ENCODE measurements at regions not wholly inside any gene's neighbourhood (a gene's known extent, or its start where the extent isn't known, plus 50 kb on each side); places are given as distances from the start of the nearest gene placed in this dataset.

DNA sequence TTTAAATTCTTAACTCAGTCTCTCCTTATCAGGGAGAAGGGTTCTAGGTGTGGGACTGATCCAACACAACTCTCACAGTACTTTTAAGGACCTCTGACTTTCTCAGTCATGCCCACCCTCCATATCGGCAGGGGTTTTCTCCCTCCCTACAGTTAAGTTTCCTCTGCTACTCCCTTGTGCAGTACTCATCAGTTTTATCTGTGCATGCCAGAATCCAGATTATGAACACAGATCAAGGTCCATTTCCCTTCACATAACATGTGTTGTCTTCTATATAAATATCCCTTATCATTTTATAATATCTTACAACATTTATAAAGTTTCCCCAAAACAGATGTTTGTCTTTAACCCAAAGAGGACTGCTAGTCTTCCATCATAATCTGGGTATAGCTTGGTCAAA lies 986.5 kb upstream of the ARRDC3 start (continued):
- TF ChIP-seq, protein P1, sequence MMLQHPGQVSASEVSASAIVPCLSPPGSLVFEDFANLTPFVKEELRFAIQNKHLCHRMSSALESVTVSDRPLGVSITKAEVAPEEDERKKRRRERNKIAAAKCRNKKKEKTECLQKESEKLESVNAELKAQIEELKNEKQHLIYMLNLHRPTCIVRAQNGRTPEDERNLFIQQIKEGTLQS (CRISPR knock-in tag; conservative IDR thresholded peaks at IDR 0.05), result no peak
- TF ChIP-seq, protein P2, sequence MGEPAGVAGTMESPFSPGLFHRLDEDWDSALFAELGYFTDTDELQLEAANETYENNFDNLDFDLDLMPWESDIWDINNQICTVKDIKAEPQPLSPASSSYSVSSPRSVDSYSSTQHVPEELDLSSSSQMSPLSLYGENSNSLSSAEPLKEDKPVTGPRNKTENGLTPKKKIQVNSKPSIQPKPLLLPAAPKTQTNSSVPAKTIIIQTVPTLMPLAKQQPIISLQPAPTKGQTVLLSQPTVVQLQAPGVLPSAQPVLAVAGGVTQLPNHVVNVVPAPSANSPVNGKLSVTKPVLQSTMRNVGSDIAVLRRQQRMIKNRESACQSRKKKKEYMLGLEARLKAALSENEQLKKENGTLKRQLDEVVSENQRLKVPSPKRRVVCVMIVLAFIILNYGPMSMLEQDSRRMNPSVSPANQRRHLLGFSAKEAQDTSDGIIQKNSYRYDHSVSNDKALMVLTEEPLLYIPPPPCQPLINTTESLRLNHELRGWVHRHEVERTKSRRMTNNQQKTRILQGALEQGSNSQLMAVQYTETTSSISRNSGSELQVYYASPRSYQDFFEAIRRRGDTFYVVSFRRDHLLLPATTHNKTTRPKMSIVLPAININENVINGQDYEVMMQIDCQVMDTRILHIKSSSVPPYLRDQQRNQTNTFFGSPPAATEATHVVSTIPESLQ (CRISPR knock-in tag; IDR thresholded peaks at IDR 0.05), result no peak
- no peak for TF ChIP-seq FOXK1 (CRISPR knock-in tag; IDR thresholded peaks at IDR 0.05)
- TF ChIP-seq, protein P3, sequence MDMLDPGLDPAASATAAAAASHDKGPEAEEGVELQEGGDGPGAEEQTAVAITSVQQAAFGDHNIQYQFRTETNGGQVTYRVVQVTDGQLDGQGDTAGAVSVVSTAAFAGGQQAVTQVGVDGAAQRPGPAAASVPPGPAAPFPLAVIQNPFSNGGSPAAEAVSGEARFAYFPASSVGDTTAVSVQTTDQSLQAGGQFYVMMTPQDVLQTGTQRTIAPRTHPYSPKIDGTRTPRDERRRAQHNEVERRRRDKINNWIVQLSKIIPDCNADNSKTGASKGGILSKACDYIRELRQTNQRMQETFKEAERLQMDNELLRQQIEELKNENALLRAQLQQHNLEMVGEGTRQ (CRISPR knock-in tag; IDR thresholded peaks at IDR 0.05), result no peak
- TF ChIP-seq, protein P4, sequence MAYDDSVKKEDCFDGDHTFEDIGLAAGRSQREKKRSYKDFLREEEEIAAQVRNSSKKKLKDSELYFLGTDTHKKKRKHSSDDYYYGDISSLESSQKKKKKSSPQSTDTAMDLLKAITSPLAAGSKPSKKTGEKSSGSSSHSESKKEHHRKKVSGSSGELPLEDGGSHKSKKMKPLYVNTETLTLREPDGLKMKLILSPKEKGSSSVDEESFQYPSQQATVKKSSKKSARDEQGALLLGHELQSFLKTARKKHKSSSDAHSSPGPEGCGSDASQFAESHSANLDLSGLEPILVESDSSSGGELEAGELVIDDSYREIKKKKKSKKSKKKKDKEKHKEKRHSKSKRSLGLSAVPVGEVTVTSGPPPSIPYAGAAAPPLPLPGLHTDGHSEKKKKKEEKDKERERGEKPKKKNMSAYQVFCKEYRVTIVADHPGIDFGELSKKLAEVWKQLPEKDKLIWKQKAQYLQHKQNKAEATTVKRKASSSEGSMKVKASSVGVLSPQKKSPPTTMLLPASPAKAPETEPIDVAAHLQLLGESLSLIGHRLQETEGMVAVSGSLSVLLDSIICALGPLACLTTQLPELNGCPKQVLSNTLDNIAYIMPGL (CRISPR knock-in tag; IDR thresholded peaks at IDR 0.05), result no peak
- TF ChIP-seq ELF4 (CRISPR knock-in tag; IDR thresholded peaks at IDR 0.05; ENCODE audit: low read depth), result no peak
- TF ChIP-seq, protein P5, sequence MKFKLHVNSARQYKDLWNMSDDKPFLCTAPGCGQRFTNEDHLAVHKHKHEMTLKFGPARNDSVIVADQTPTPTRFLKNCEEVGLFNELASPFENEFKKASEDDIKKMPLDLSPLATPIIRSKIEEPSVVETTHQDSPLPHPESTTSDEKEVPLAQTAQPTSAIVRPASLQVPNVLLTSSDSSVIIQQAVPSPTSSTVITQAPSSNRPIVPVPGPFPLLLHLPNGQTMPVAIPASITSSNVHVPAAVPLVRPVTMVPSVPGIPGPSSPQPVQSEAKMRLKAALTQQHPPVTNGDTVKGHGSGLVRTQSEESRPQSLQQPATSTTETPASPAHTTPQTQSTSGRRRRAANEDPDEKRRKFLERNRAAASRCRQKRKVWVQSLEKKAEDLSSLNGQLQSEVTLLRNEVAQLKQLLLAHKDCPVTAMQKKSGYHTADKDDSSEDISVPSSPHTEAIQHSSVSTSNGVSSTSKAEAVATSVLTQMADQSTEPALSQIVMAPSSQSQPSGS (CRISPR knock-in tag; IDR thresholded peaks at IDR 0.05; ENCODE audit: borderline replicate concordance, low read depth), result no peak

DNA sequence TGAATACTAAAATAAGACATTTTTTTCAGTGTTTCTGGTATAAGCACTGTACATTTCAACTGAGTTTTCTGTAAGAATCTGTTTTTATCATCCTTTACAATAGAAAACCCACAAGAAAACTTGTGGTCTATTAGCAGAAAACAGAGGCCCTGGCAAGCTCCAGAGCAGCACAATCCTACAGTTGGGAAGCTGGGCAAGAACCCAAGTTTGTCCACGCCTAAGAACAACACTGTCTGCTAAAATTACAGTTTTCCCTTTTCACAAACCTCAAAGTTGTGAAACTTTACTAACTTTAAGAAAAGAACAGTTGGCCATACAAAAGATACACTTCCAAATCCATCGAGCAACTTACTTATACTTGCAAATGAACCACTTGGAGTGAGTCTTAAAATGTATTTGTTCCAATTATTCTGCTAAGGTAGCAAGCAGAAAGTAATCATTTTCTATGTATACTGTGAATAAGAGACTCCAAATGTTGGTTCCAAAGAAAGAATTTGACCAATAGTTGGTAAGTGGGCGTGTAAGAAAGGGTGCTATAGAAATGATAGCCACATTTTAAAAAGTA lies 982.0 kb upstream of the ARRDC3 start:
- TF ChIP-seq NFATC4 (CRISPR knock-in tag; IDR thresholded peaks at IDR 0.05) (no peak), ZNF121 (CRISPR knock-in tag; IDR thresholded peaks at IDR 0.05) (no peak)
- no peaks in the 10 kb centered on the region for H3K4me1 Mint-ChIP-seq
- ATAC-seq (no peak), DNase-seq (ENCODE audit: low spot score) (no peak)
- H3K9me3 Mint-ChIP-seq, result peaks cover 3% of the 10 kb centered on the region
- POLR2A ChIA-PET, result interaction anchor here (0.6 kb wide), 1 partner anchor 9 kb away, joined by 3 read pairs; no protein-coding TSS in a partner anchor
- no peak overlapping the region for H3K27ac Mint-ChIP-seq
- CTCF ChIA-PET, result no interaction called here
- no peaks in the 10 kb centered on the region for H3K27me3 Mint-ChIP-seq (ENCODE audit: low read depth)
- H3K36me3 Mint-ChIP-seq, result no peaks in the 10 kb centered on the region
- no peak overlapping the region for H3K4me3 Mint-ChIP-seq

DNA sequence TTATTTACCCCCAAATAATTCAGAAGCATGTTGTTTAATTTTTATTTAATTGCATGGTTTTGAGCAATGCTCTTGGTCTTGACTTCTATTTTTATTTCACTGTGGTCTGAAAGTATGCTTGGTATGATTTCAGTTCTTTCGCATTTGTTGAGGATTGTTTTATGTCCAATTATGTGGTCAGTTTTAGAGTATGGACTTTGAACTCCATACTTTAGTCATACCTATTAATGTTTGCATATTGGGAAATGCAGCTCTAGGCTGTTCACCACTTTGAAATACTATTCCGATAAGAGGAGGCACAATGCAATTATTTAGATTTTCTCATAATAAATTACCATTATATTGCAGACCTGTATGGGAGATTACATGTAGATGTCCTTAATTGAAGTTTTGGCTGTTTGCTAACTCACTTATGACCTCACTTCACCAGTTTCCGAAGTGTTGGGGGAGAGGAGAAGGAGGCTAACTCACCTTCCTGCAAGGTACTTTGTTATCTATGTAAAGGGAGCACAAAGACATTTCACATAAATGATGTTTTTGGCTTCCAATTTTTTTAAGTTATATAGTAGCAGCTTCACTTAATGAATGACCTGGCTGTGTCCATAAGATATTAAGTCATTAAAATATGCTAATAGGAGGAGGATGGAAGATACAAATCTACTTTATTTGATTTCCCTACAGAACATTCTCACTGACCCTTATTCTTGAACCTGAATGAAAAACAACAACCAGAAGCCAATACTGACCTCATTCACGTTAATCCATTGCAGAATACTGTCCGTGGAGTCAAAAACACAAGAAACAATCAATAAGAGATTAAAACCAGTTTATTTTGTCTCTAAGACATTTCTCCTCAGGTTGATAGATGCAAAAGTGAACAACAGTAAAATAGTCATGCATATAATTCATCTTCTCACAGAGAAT lies 970.3 kb upstream of the ARRDC3 start:
- H3K9me3 Mint-ChIP-seq, result peaks cover 53% of the 10 kb centered on the region
- no peaks in the 10 kb centered on the region for H3K27me3 Mint-ChIP-seq (ENCODE audit: low read depth)
- H3K4me3 Mint-ChIP-seq, result no peak overlapping the region
- H3K27ac Mint-ChIP-seq, result no peak overlapping the region
- ChIA-PET CTCF (no interaction called here), POLR2A (no interaction called here)
- ATAC-seq (no peak), DNase-seq (ENCODE audit: low spot score) (no peak)
- peaks cover 30% of the 10 kb centered on the region for H3K36me3 Mint-ChIP-seq
- H3K4me1 Mint-ChIP-seq, result peaks cover 8% of the 10 kb centered on the region
- TF ChIP-seq JAZF1 (CRISPR knock-in tag; IDR thresholded peaks at IDR 0.05) (no peak), TP53 (CRISPR knock-in tag; IDR thresholded peaks at IDR 0.05) (no peak), ZNF671 (CRISPR knock-in tag; IDR thresholded peaks at IDR 0.05) (no peak)
- TF ChIP-seq, protein P6, sequence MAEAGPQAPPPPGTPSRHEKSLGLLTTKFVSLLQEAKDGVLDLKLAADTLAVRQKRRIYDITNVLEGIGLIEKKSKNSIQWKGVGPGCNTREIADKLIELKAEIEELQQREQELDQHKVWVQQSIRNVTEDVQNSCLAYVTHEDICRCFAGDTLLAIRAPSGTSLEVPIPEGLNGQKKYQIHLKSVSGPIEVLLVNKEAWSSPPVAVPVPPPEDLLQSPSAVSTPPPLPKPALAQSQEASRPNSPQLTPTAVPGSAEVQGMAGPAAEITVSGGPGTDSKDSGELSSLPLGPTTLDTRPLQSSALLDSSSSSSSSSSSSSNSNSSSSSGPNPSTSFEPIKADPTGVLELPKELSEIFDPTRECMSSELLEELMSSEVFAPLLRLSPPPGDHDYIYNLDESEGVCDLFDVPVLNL (CRISPR knock-in tag; IDR thresholded peaks at IDR 0.05; ENCODE audit: borderline replicate concordance, low read depth), result no peak
- TF ChIP-seq, protein P7, sequence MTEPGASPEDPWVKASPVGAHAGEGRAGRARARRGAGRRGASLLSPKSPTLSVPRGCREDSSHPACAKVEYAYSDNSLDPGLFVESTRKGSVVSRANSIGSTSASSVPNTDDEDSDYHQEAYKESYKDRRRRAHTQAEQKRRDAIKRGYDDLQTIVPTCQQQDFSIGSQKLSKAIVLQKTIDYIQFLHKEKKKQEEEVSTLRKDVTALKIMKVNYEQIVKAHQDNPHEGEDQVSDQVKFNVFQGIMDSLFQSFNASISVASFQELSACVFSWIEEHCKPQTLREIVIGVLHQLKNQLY (CRISPR knock-in tag; IDR thresholded peaks at IDR 0.05), result no peak
- TF ChIP-seq, protein P8, sequence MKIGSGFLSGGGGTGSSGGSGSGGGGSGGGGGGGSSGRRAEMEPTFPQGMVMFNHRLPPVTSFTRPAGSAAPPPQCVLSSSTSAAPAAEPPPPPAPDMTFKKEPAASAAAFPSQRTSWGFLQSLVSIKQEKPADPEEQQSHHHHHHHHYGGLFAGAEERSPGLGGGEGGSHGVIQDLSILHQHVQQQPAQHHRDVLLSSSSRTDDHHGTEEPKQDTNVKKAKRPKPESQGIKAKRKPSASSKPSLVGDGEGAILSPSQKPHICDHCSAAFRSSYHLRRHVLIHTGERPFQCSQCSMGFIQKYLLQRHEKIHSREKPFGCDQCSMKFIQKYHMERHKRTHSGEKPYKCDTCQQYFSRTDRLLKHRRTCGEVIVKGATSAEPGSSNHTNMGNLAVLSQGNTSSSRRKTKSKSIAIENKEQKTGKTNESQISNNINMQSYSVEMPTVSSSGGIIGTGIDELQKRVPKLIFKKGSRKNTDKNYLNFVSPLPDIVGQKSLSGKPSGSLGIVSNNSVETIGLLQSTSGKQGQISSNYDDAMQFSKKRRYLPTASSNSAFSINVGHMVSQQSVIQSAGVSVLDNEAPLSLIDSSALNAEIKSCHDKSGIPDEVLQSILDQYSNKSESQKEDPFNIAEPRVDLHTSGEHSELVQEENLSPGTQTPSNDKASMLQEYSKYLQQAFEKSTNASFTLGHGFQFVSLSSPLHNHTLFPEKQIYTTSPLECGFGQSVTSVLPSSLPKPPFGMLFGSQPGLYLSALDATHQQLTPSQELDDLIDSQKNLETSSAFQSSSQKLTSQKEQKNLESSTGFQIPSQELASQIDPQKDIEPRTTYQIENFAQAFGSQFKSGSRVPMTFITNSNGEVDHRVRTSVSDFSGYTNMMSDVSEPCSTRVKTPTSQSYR (CRISPR knock-in tag; IDR thresholded peaks at IDR 0.05), result no peak
- TF ChIP-seq, protein P9, sequence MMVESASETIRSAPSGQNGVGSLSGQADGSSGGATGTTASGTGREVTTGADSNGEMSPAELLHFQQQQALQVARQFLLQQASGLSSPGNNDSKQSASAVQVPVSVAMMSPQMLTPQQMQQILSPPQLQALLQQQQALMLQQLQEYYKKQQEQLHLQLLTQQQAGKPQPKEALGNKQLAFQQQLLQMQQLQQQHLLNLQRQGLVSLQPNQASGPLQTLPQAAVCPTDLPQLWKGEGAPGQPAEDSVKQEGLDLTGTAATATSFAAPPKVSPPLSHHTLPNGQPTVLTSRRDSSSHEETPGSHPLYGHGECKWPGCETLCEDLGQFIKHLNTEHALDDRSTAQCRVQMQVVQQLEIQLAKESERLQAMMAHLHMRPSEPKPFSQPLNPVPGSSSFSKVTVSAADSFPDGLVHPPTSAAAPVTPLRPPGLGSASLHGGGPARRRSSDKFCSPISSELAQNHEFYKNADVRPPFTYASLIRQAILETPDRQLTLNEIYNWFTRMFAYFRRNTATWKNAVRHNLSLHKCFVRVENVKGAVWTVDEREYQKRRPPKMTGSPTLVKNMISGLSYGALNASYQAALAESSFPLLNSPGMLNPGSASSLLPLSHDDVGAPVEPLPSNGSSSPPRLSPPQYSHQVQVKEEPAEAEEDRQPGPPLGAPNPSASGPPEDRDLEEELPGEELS (CRISPR knock-in tag; IDR thresholded peaks at IDR 0.05), result no peak
